GM19467 (cell line): ENCODE measurements at regions not wholly inside any gene's neighbourhood (a gene's known extent, or its start where the extent isn't known, plus 50 kb on each side); places are given as distances from the start of the nearest gene placed in this dataset.
"Not testable (repeated sequence)": the region's sequence is repeated elsewhere in the genome, so short reads cannot be mapped to it uniquely, and the experiment has no call there.

ENCODE experiments used
- ATAC-seq: cut with Tn5 transposase; IDR thresholded peaks from one replicate; pipeline ENCODE4 v1.9.1; 2021; ENCODE audit warnings: mild to moderate bottlenecking, moderate library complexity; ENCODE audit not compliant: unreplicated experiment

GRCh38 chr21:27329255-27329851 lies 362.5 kb upstream of the ADAMTS5 start:
- no peak for ATAC-seq

GRCh38 chr21:27326301-27326700 lies 359.4 kb upstream of the ADAMTS5 start:
- no peak for ATAC-seq

GRCh38 chr21:27323331-27323730 lies 356.4 kb upstream of the ADAMTS5 start:
- ATAC-seq, result no peak

- ATAC-seq, result no peak
Measured at GRCh38 chr21:27321791-27322190, 354.9 kb upstream of the ADAMTS5 start.

GRCh38 chr21:27320868-27321267 lies 354.0 kb upstream of the ADAMTS5 start:
- ATAC-seq, result no peak

- not testable (repeated sequence) for ATAC-seq
Measured at GRCh38 chr21:27317601-27318000, 350.7 kb upstream of the ADAMTS5 start.

- no peak for ATAC-seq
Measured at GRCh38 chr21:27315373-27315772, 348.5 kb upstream of the ADAMTS5 start.

- ATAC-seq, result no peak
Measured at GRCh38 chr21:27314131-27314530, 347.2 kb upstream of the ADAMTS5 start.

- no peak for ATAC-seq
Measured at GRCh38 chr21:27306791-27307775, 340.2 kb upstream of the ADAMTS5 start.

GRCh38 chr21:27306206-27306605 lies 339.3 kb upstream of the ADAMTS5 start:
- ATAC-seq, result no peak

GRCh38 chr21:27301220-27301619 lies 334.3 kb upstream of the ADAMTS5 start:
- ATAC-seq, result no peak

- no peak for ATAC-seq
Measured at GRCh38 chr21:27300770-27301169, 333.9 kb upstream of the ADAMTS5 start.

GRCh38 chr21:27298465-27298864 lies 331.6 kb upstream of the ADAMTS5 start:
- no peak for ATAC-seq

GRCh38 chr21:27293239-27293638 lies 326.4 kb upstream of the ADAMTS5 start:
- ATAC-seq, result no peak

GRCh38 chr21:27292783-27293182 lies 325.9 kb upstream of the ADAMTS5 start:
- ATAC-seq, result no peak

GRCh38 chr21:27292229-27292628 lies 325.3 kb upstream of the ADAMTS5 start:
- no peak for ATAC-seq

GRCh38 chr21:27291006-27291405 lies 324.1 kb upstream of the ADAMTS5 start:
- ATAC-seq, result no peak

GRCh38 chr21:27290028-27290427 lies 323.1 kb upstream of the ADAMTS5 start:
- no peak for ATAC-seq

- no peak for ATAC-seq
Measured at GRCh38 chr21:27286760-27287159, 319.9 kb upstream of the ADAMTS5 start.

- ATAC-seq, result no peak
Measured at GRCh38 chr21:27277110-27277509, 310.2 kb upstream of the ADAMTS5 start.

- ATAC-seq, result no peak
Measured at GRCh38 chr21:27275294-27275927, 308.5 kb upstream of the ADAMTS5 start.

GRCh38 chr21:27269644-27270043 lies 302.8 kb upstream of the ADAMTS5 start:
- no peak for ATAC-seq
